ENCODE measurements at regions not wholly inside any gene's neighbourhood (a gene's known extent, or its start where the extent isn't known, plus 50 kb on each side); places are given as distances from the start of the nearest gene placed in this dataset.

GRCh38 chrX:79645749-79646148, 278.6 kb upstream of the ITM2A start:
- intact Hi-C loops (cut with DNase I; ENCODE audit: low total_unique reads): no loop called here
- DNase-seq (ENCODE audit: low spot score in 2 of 2): no peak
- Histone ChIP-seq H3K9me3 (no peaks in the 10 kb centered on the region), H3K4me1 (no peaks in the 10 kb centered on the region), H3K27me3 (peaks cover 0 to 22% of the 10 kb centered on the region in 2 donors), H3K27ac (no peak overlapping the region), H3K36me3 (no peaks in the 10 kb centered on the region), H3K4me3 (no peak overlapping the region)
- TF ChIP-seq CTCF (IDR thresholded peaks at IDR 0.05) (no peak), POLR2AphosphoS5 (IDR thresholded peaks at IDR 0.05) (no peak), POLR2A (IDR thresholded peaks at IDR 0.05) (no peak)

GRCh38 chrX:79631526-79631925, 264.4 kb upstream of the ITM2A start:
- no peaks in the 10 kb centered on the region for H3K36me3 ChIP-seq
- no peak for DNase-seq (ENCODE audit: low spot score in 2 of 2)
- peaks cover 0 to 10% of the 10 kb centered on the region in 2 donors for H3K27me3 ChIP-seq
- no peaks in the 10 kb centered on the region for H3K9me3 ChIP-seq
- intact Hi-C loops (cut with DNase I; ENCODE audit: low total_unique reads): no loop called here
- no peak overlapping the region for H3K4me3 ChIP-seq
- no peaks in the 10 kb centered on the region for H3K4me1 ChIP-seq
- H3K27ac ChIP-seq: no peak overlapping the region
- TF ChIP-seq CTCF (IDR thresholded peaks at IDR 0.05) (no peak), POLR2A (IDR thresholded peaks at IDR 0.05) (no peak), POLR2AphosphoS5 (IDR thresholded peaks at IDR 0.05) (no peak)

- Histone ChIP-seq H3K27ac (no peak overlapping the region), H3K4me3 (no peak overlapping the region), H3K4me1 (no peaks in the 10 kb centered on the region), H3K9me3 (no peaks in the 10 kb centered on the region), H3K36me3 (no peaks in the 10 kb centered on the region), H3K27me3 (peaks cover 0 to 12% of the 10 kb centered on the region in 2 donors)
- intact Hi-C loops (cut with DNase I; ENCODE audit: low total_unique reads): no loop called here
- no peak for DNase-seq (ENCODE audit: low spot score in 2 of 2)
- TF ChIP-seq POLR2A (IDR thresholded peaks at IDR 0.05) (no peak), CTCF (IDR thresholded peaks at IDR 0.05) (no peak), POLR2AphosphoS5 (IDR thresholded peaks at IDR 0.05) (no peak)
Measured at GRCh38 chrX:79630033-79631009, 263.2 kb upstream of the ITM2A start.

GRCh38 chrX:79623098-79623762, 256.1 kb upstream of the ITM2A start:
- Histone ChIP-seq H3K4me3 (no peak overlapping the region), H3K27me3 (peaks cover 0 to 39% of the 10 kb centered on the region in 2 donors), H3K9me3 (no peaks in the 10 kb centered on the region), H3K27ac (no peak overlapping the region), H3K36me3 (no peaks in the 10 kb centered on the region), H3K4me1 (no peaks in the 10 kb centered on the region)
- TF ChIP-seq CTCF (IDR thresholded peaks at IDR 0.05) (no peak), POLR2AphosphoS5 (IDR thresholded peaks at IDR 0.05) (no peak), POLR2A (IDR thresholded peaks at IDR 0.05) (no peak)
- no peak for DNase-seq (ENCODE audit: low spot score in 2 of 2)
- intact Hi-C loops (cut with DNase I; ENCODE audit: low total_unique reads): no loop called here

GRCh38 chrX:79618280-79618679, 251.1 kb upstream of the ITM2A start:
- no peak for DNase-seq (ENCODE audit: low spot score in 2 of 2)
- H3K27ac ChIP-seq: no peak overlapping the region
- no peaks in the 10 kb centered on the region for H3K36me3 ChIP-seq
- no peak overlapping the region for H3K4me3 ChIP-seq
- TF ChIP-seq POLR2A (IDR thresholded peaks at IDR 0.05) (no peak), CTCF (IDR thresholded peaks at IDR 0.05) (no peak)
- H3K4me1 ChIP-seq: no peaks in the 10 kb centered on the region
- intact Hi-C loops (cut with DNase I; ENCODE audit: low total_unique reads): no loop called here
- no peaks in the 10 kb centered on the region for H3K9me3 ChIP-seq
- H3K27me3 ChIP-seq: peaks cover 0 to 27% of the 10 kb centered on the region in 2 donors

All from breast epithelium (tissue), 4 donors.